Amniotic stem cell (primary cell): ENCODE measurements at regions not wholly inside any gene's neighbourhood (a gene's known extent, or its start where the extent isn't known, plus 50 kb on each side); places are given as distances from the start of the nearest gene placed in this dataset.
"Not testable (repeated sequence)": the region's sequence is repeated elsewhere in the genome, so short reads cannot be mapped to it uniquely, and the experiment has no call there.

Source experiments
- DNase-seq: peaks from one replicate; lab custom pipeline; 2025; lab: John Stamatoyannopoulos, UW

- no peak for DNase-seq
These were observed 207.5 kb upstream of the LINGO1 start for GRCh38 chr15:77839970-77840905.

- DNase-seq: no peak
These were observed 206.7 kb upstream of the LINGO1 start for GRCh38 chr15:77839456-77839855.

- DNase-seq: no peak
These were observed 205.9 kb upstream of the LINGO1 start for GRCh38 chr15:77838595-77838994.

- no peak for DNase-seq
These were observed 205.3 kb upstream of the LINGO1 start for GRCh38 chr15:77838061-77838460.

- DNase-seq: no peak
These were observed 204.9 kb upstream of the LINGO1 start for GRCh38 chr15:77837649-77838025.

- no peak for DNase-seq
These were observed 204.4 kb upstream of the LINGO1 start for GRCh38 chr15:77836906-77837648.

GRCh38 chr15:77836121-77836692 lies 203.5 kb upstream of the LINGO1 start:
- no peak for DNase-seq

- DNase-seq: no peak
These were observed 201.7 kb upstream of the LINGO1 start for GRCh38 chr15:77834276-77834990.

GRCh38 chr15:77832874-77833273 lies 200.2 kb upstream of the LINGO1 start:
- no peak for DNase-seq

- no peak for DNase-seq
These were observed 199.3 kb upstream of the LINGO1 start for GRCh38 chr15:77831986-77832385.

GRCh38 chr15:77830051-77830468 lies 197.3 kb upstream of the LINGO1 start:
- no peak for DNase-seq

- DNase-seq: not testable (repeated sequence)
These were observed 196.6 kb upstream of the LINGO1 start for GRCh38 chr15:77829331-77829730.

- DNase-seq: no peak
These were observed 195.1 kb upstream of the LINGO1 start for GRCh38 chr15:77827860-77828259.

- DNase-seq: no peak
These were observed 193.4 kb upstream of the LINGO1 start for GRCh38 chr15:77826006-77826695.

GRCh38 chr15:77825546-77825945 lies 192.8 kb upstream of the LINGO1 start:
- DNase-seq: no peak

- DNase-seq: no peak
These were observed 192.5 kb upstream of the LINGO1 start for GRCh38 chr15:77825252-77825542.

GRCh38 chr15:77824361-77825251 lies 191.9 kb upstream of the LINGO1 start:
- DNase-seq: no peak

- no peak for DNase-seq
These were observed 191.0 kb upstream of the LINGO1 start for GRCh38 chr15:77823736-77824135.

GRCh38 chr15:77822631-77823230 lies 190.0 kb upstream of the LINGO1 start:
- DNase-seq: no peak

GRCh38 chr15:77821959-77822256 lies 189.2 kb upstream of the LINGO1 start:
- DNase-seq: no peak
